ENCODE measurements at regions not wholly inside any gene's neighbourhood (a gene's known extent, or its start where the extent isn't known, plus 50 kb on each side); places are given as distances from the start of the nearest gene placed in this dataset.

DNA sequence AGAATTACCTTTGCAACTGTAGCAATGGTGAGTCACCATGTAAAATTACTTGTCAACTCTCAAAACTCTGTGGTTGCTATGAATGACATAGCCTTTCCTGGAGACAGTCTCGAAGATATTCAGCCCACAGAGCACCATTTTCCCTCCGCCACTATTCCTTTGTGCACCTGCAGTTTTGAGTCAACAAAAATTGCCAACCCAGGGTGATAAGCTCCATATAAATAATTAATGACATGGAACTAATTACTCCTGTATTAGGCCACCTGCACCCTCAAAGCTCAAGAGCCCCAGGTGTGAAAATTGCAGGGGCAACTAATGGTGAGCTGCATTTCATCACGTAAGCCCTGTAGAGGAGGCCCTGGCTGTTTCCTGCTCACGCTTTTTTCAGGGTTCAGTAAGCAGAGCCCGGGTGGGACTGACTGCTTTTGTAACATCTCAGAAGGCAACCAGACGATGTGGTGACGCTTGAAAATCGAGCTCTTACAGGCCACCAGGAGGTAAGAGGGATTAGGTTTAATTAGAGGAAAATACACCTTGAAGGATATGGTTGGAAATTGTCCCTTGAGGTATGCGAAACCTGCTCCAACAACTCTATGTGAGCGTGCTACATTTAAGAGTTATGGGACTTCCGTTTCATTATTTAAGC lies 70.8 kb downstream of the BMP2 start:
- TF ChIP-seq POLR2A (IDR thresholded peaks at IDR 0.05) = no peak
- TF ChIP-seq, protein P1, sequence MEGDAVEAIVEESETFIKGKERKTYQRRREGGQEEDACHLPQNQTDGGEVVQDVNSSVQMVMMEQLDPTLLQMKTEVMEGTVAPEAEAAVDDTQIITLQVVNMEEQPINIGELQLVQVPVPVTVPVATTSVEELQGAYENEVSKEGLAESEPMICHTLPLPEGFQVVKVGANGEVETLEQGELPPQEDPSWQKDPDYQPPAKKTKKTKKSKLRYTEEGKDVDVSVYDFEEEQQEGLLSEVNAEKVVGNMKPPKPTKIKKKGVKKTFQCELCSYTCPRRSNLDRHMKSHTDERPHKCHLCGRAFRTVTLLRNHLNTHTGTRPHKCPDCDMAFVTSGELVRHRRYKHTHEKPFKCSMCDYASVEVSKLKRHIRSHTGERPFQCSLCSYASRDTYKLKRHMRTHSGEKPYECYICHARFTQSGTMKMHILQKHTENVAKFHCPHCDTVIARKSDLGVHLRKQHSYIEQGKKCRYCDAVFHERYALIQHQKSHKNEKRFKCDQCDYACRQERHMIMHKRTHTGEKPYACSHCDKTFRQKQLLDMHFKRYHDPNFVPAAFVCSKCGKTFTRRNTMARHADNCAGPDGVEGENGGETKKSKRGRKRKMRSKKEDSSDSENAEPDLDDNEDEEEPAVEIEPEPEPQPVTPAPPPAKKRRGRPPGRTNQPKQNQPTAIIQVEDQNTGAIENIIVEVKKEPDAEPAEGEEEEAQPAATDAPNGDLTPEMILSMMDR (IDR thresholded peaks at IDR 0.05) = no peak
- H3K9me3 ChIP-seq = no peaks in the 10 kb centered on the region
- intact Hi-C loops (cut with DNase I; ENCODE audit: low total_unique reads) = no loop called here

DNA sequence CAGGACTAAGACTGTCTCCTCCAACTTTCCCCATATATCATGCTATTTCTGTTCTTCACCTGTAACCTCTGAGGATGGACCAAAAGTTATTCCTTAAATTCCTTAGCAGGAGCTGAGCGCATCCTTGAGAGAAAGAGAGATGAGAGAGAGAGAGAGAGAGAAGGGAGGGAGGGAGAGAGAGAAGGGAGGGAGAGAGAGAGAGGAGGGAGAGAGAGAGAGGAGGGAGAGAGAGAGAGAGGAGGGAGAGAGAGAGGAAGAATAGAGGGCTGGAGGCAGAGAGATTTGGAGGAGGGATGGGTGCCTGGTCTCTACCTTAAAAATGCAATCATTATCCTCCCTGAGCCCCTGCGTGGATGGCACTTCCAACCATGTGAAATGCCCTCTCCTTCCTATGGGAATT lies 73.6 kb downstream of the BMP2 start:
- no peaks in the 10 kb centered on the region for H3K27me3 ChIP-seq
- H3K36me3 ChIP-seq = no peaks in the 10 kb centered on the region
- TF ChIP-seq, protein P1 (IDR thresholded peaks at IDR 0.05) = no peak
- TF ChIP-seq POLR2A (IDR thresholded peaks at IDR 0.05) = no peak
- H3K4me1 ChIP-seq = no peaks in the 10 kb centered on the region
- no peak for DNase-seq
- H3K27ac ChIP-seq = no peak overlapping the region
- no peak overlapping the region for H3K4me3 ChIP-seq
- no peaks in the 10 kb centered on the region for H3K9me3 ChIP-seq
- intact Hi-C loops (cut with DNase I; ENCODE audit: low total_unique reads) = no loop called here

More for the DNA sequence above, 70.8 kb downstream of the BMP2 start:
- Histone ChIP-seq H3K27me3 (no peaks in the 10 kb centered on the region), H3K4me3 (no peak overlapping the region), H3K4me1 (no peaks in the 10 kb centered on the region), H3K36me3 (no peaks in the 10 kb centered on the region), H3K27ac (no peak overlapping the region)
- no peak for DNase-seq

DNA sequence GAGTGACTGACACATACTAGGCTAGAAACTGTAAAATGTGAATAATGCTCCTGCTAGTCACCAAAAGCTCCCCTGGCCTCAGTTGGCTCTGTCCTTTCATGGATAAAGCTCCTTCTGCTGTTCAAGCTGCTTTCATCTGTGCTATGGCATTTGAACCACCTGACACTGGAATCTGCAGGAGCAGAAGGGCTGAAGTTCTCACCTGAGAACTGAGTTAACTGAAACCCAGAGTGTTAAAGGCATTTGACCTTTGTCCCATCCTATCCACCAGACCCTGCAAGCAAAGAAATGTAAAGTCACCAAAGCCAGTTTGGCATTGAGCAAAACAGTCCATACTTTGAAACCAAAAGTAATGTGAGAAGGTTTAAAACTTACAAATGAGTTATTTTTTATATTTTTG lies 77.7 kb downstream of the BMP2 start:
- Histone ChIP-seq H3K4me1 (no peaks in the 10 kb centered on the region), H3K4me3 (no peak overlapping the region), H3K9me3 (no peaks in the 10 kb centered on the region), H3K36me3 (no peaks in the 10 kb centered on the region), H3K27ac (no peak overlapping the region), H3K27me3 (no peaks in the 10 kb centered on the region)
- intact Hi-C loops (cut with DNase I; ENCODE audit: low total_unique reads) = no loop called here
- no peak for DNase-seq
- TF ChIP-seq POLR2A (IDR thresholded peaks at IDR 0.05) = no peak
- TF ChIP-seq, protein P1 (IDR thresholded peaks at IDR 0.05) = no peak

DNA sequence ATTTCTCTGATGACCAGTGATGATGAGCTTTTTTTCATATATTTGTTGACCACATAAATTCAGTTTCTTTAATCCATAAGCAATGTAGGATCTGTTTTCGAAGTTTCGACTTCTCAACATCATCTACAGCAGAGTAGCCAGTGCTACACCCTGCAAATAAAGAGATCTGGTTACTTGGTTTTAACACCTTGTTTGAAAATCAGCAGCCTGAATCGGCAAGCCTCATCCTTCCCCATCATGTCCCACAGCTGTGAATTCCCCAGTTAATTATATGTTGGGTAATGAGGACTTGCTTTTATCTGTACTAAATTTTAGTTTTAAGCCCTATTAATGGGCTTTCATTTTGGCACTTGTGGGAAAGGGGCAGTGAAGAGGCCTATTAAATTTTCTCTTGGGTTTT lies 80.6 kb downstream of the BMP2 start:
- intact Hi-C loops (cut with DNase I; ENCODE audit: low total_unique reads) = no loop called here
- no peak for DNase-seq
- Histone ChIP-seq H3K27me3 (no peaks in the 10 kb centered on the region), H3K9me3 (no peaks in the 10 kb centered on the region), H3K4me3 (no peak overlapping the region), H3K27ac (no peak overlapping the region), H3K4me1 (no peaks in the 10 kb centered on the region), H3K36me3 (no peaks in the 10 kb centered on the region)
- TF ChIP-seq POLR2A (IDR thresholded peaks at IDR 0.05) = no peak
- TF ChIP-seq, protein P1 (IDR thresholded peaks at IDR 0.05) = no peak

DNA sequence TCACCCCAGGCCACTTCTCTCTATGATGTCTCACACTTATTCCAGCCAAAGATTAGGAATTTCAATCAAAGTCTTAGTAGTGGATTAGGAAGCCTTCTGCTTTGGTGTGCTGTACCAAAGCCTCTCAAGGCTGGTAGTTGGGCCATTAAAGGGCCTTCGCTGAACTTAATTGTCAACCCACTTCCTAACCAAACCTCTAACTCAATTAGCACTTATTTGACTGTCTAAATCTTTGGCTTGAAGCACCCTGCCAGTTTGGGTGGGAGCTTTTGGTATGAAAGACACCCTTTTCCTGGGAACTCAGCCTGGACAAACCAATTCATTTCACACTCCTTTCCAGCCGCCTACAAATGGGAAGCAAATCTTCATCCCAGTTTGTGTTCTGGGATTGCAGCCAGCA lies 81.5 kb downstream of the BMP2 start:
- H3K4me1 ChIP-seq = no peaks in the 10 kb centered on the region
- H3K27me3 ChIP-seq = no peaks in the 10 kb centered on the region
- no peak overlapping the region for H3K27ac ChIP-seq
- TF ChIP-seq POLR2A (IDR thresholded peaks at IDR 0.05) = no peak
- TF ChIP-seq, protein P1 (IDR thresholded peaks at IDR 0.05) = no peak
- no peaks in the 10 kb centered on the region for H3K36me3 ChIP-seq
- no peak overlapping the region for H3K4me3 ChIP-seq
- intact Hi-C loops (cut with DNase I; ENCODE audit: low total_unique reads) = no loop called here
- no peaks in the 10 kb centered on the region for H3K9me3 ChIP-seq
- no peak for DNase-seq

Measured in uterus (tissue), 3 donors.